ENCODE measurements at regions not wholly inside any gene's neighbourhood (a gene's known extent, or its start where the extent isn't known, plus 50 kb on each side); places are given as distances from the start of the nearest gene placed in this dataset.

GRCh38 chr3:106817706-106818105, 559.5 kb upstream of the CCDC54 start:
- TF ChIP-seq EZH2phosphoT487 (IDR thresholded peaks at IDR 0.05; ENCODE audit: borderline replicate concordance) = no peak
- TF ChIP-seq, protein P1, sequence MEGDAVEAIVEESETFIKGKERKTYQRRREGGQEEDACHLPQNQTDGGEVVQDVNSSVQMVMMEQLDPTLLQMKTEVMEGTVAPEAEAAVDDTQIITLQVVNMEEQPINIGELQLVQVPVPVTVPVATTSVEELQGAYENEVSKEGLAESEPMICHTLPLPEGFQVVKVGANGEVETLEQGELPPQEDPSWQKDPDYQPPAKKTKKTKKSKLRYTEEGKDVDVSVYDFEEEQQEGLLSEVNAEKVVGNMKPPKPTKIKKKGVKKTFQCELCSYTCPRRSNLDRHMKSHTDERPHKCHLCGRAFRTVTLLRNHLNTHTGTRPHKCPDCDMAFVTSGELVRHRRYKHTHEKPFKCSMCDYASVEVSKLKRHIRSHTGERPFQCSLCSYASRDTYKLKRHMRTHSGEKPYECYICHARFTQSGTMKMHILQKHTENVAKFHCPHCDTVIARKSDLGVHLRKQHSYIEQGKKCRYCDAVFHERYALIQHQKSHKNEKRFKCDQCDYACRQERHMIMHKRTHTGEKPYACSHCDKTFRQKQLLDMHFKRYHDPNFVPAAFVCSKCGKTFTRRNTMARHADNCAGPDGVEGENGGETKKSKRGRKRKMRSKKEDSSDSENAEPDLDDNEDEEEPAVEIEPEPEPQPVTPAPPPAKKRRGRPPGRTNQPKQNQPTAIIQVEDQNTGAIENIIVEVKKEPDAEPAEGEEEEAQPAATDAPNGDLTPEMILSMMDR (conservative IDR thresholded peaks at IDR 0.05; ENCODE audit: low read length) = no peak
